ENCODE measurements at regions not wholly inside any gene's neighbourhood (a gene's known extent, or its start where the extent isn't known, plus 50 kb on each side); places are given as distances from the start of the nearest gene placed in this dataset.

GRCh38 chr5:68148096-68148495 lies 67.5 kb upstream of the PIK3R1 start:
- CTCF ChIA-PET, result interaction anchor here (0.8 to 1.0 kb wide), 2 partner anchors 29 to 62 kb away, joined by 3 read pairs; no protein-coding TSS in a partner anchor
- no peak for TF ChIP-seq CTCF (IDR thresholded peaks at IDR 0.05; ENCODE audit: control extremely low read depth, extremely low read depth, low read depth, missing control alignments)
- DNase-seq (ENCODE audit: extremely low spot score), result peak; percentile 14
- POLR2A ChIA-PET, result no interaction called here

DNA sequence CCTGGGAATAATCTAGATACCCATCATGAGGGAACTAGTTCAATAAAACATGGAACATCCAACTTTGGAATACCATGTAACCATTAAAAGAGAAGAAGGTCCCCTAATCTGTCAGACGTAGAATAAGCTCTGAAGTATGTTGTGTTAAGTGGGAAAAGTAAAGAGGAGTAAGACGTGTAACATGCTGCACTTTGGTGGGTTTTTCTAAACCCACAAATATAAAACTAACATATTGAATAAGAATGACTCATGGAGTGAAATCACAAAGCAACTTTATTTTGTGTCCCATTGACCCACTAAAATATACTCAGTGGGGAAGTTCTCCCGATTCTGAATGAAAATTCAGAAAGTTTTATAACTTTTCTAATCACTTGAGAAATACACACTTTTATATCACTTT lies 67.9 kb upstream of the PIK3R1 start:
- DNase-seq (ENCODE audit: extremely low spot score), result no peak
- CTCF ChIA-PET, result interaction anchor here (0.8 to 1.0 kb wide), 2 partner anchors 29 to 62 kb away, joined by 3 read pairs; no protein-coding TSS in a partner anchor
- TF ChIP-seq CTCF (IDR thresholded peaks at IDR 0.05; ENCODE audit: control extremely low read depth, extremely low read depth, low read depth, missing control alignments), result no peak
- POLR2A ChIA-PET, result no interaction called here

- no peak for DNase-seq (ENCODE audit: extremely low spot score)
- TF ChIP-seq CTCF (IDR thresholded peaks at IDR 0.05; ENCODE audit: control extremely low read depth, extremely low read depth, low read depth, missing control alignments), result no peak
- POLR2A ChIA-PET, result no interaction called here
Observed at GRCh38 chr5:68141494-68141893, 74.1 kb upstream of the PIK3R1 start.

GRCh38 chr5:68140763-68141162 lies 74.8 kb upstream of the PIK3R1 start:
- ChIA-PET CTCF (no interaction called here), POLR2A (no interaction called here)
- TF ChIP-seq CTCF (IDR thresholded peaks at IDR 0.05; ENCODE audit: control extremely low read depth, extremely low read depth, low read depth, missing control alignments), result no peak
- DNase-seq (ENCODE audit: extremely low spot score), result no peak

More at GRCh38 chr5:68141494-68141893, 74.1 kb upstream of the PIK3R1 start:
- CTCF ChIA-PET, result no interaction called here

DNA sequence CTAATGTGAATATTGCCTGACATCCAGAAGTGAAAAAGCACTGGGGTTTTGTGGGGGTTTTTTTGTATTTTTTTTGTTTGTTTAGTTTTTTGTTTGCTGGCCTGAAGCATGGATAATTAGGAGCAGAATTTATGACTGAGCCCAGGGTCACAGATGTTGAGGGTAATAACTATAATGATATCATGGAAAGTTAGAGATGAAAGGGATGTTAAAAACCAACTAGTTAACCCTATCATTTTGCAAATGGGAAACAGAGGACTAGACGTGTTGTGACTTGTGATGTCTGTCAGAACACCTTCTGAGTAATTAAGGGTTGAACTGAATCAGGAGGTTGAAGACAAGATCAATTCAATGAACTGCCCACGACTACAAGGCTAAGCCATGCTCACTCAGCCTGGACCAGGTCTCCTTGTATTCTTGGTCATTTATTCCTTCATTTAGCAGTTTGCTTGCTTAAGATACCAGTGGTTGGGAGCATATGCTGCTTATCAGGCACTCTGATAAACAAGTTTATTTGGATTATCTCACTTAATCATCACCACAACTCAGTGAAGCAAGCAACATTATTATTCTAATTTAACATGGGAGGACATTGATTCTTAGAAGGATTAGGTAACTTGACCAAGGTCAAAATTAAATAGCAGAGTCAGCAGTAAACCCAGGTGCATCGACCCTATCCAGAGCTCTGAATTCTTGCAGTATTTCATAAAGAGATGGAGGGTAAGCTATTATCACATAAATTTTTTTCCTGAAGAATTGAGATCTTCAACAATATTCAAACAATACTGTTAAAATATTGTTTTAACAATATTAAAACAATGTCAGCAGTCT lies 75.7 kb upstream of the PIK3R1 start:
- DNase-seq (ENCODE audit: extremely low spot score), result no peak
- ChIA-PET POLR2A (no interaction called here), CTCF (no interaction called here)
- no peak for TF ChIP-seq CTCF (IDR thresholded peaks at IDR 0.05; ENCODE audit: control extremely low read depth, extremely low read depth, low read depth, missing control alignments)

GRCh38 chr5:68137511-68138140 lies 77.9 kb upstream of the PIK3R1 start:
- ChIA-PET POLR2A (no interaction called here), CTCF (interaction anchor here (1.1 kb wide), 1 partner anchor 25 kb away, joined by 4 read pairs; no protein-coding TSS in a partner anchor)
- no peak for DNase-seq (ENCODE audit: extremely low spot score)
- TF ChIP-seq CTCF (IDR thresholded peaks at IDR 0.05; ENCODE audit: control extremely low read depth, extremely low read depth, low read depth, missing control alignments), result no peak

All from GM10248 (cell line).